ENCODE measurements at regions not wholly inside any gene's neighbourhood (a gene's known extent, or its start where the extent isn't known, plus 50 kb on each side); places are given as distances from the start of the nearest gene placed in this dataset.

DNA sequence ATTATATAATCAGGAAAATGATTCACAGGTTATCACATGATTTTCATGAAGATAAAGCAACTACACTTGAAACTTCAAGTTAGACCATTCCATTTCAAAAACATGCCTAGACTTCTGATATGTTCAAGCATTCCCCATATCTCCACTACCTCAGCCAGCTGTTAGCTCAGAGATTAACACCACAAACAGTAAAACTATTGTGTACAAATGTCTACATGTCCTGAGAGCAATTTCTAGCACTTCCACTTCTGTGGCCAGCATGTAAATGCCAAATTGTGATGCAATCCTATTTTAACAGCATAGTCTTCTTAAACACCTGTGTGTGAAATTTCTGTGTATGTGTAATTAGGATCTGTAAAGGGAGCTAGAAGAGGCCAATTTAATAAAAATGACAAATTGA lies 1271.3 kb downstream of the CDY2B start:
- TF ChIP-seq, protein P1, sequence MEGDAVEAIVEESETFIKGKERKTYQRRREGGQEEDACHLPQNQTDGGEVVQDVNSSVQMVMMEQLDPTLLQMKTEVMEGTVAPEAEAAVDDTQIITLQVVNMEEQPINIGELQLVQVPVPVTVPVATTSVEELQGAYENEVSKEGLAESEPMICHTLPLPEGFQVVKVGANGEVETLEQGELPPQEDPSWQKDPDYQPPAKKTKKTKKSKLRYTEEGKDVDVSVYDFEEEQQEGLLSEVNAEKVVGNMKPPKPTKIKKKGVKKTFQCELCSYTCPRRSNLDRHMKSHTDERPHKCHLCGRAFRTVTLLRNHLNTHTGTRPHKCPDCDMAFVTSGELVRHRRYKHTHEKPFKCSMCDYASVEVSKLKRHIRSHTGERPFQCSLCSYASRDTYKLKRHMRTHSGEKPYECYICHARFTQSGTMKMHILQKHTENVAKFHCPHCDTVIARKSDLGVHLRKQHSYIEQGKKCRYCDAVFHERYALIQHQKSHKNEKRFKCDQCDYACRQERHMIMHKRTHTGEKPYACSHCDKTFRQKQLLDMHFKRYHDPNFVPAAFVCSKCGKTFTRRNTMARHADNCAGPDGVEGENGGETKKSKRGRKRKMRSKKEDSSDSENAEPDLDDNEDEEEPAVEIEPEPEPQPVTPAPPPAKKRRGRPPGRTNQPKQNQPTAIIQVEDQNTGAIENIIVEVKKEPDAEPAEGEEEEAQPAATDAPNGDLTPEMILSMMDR (IDR thresholded peaks at IDR 0.05; ENCODE audit: low read depth, low read length): no peak
- no peak for TF ChIP-seq EZH2phosphoT487 (IDR thresholded peaks at IDR 0.05; ENCODE audit: low read depth)
